ENCODE measurements at regions not wholly inside any gene's neighbourhood (a gene's known extent, or its start where the extent isn't known, plus 50 kb on each side); places are given as distances from the start of the nearest gene placed in this dataset.

- H3K4me3 ChIP-seq = no peak overlapping the region
- H3K27me3 ChIP-seq = no peaks in the 10 kb centered on the region
- ATAC-seq = no peak
- H3K36me3 ChIP-seq = no peaks in the 10 kb centered on the region
- 54 to 79% methylated on average over 2 of the region's 2 CpGs for WGBS, 2 donors (ENCODE audit: low coverage in 1 of 2)
- H3K27ac ChIP-seq = no peak overlapping the region
- TF ChIP-seq EP300 (IDR thresholded peaks at IDR 0.05) (no peak), POLR2AphosphoS5 (IDR thresholded peaks at IDR 0.05) (no peak), POLR2A (IDR thresholded peaks at IDR 0.05) (no peak), CTCF (IDR thresholded peaks at IDR 0.05) (no peak)
- no peaks in the 10 kb centered on the region for H3K9me3 ChIP-seq
- no peaks in the 10 kb centered on the region for H3K4me1 ChIP-seq
Observed at GRCh38 chr13:38636761-38637160, 50.1 kb upstream of the FREM2 start.

All from gastroesophageal sphincter (tissue), 4 donors.